HepG2 (cell line): ENCODE measurements at regions not wholly inside any gene's neighbourhood (a gene's known extent, or its start where the extent isn't known, plus 50 kb on each side); places are given as distances from the start of the nearest gene placed in this dataset.

Experiments
- ATAC-seq: fragments of 200-7000 bp; cut with Tn5 transposase; 3 replicates; pipeline ENCODE4 v1.9.1; 2020; ENCODE audit warnings: mild to moderate bottlenecking, moderate library complexity
- BruUV-seq: library from RNA; stranded (reverse); fragments of 400-500 nt; replicated peaks from 2 replicates; lab custom pipeline; 2021; lab: Mats Ljungman, UMichigan
- CTCF ChIA-PET: fragments of 300-600 bp; formaldehyde crosslinking; extraction: SDS; loops from one replicate; lab custom pipeline; 2021; ENCODE audit warnings: low total read pairs, inconsistent platforms, low intra/inter-chr PET ratio; lab: Yijun Ruan, JAX
- POLR2A ChIA-PET: fragments of 350-600 bp; sonication (Branson Sonifier 250); formaldehyde crosslinking; loops from one replicate; lab custom pipeline; 2020; ENCODE audit warnings: antibody characterized with exemption, inconsistent platforms; lab: Yijun Ruan, JAX
- DNase-seq: peaks from one replicate; pipeline ENCODE4 v3.0.0-alpha.2; 2015; ENCODE audit warnings: low spot score
- FAIRE-seq: peaks from 3 replicates; lab custom pipeline; 2011; peaks lifted over from hg19 to GRCh38; lab: Jason Lieb, UNC
- H2AFZ ChIP-seq: one replicate; pipeline ENCODE4 v1.6.1; 2011; ENCODE audit warnings: low read length, inconsistent platforms
- H3K27ac ChIP-seq: fragments of 300-600 bp; 3 replicates; pipeline ENCODE4 v1.8.0; 2011; ENCODE audit warnings: mixed run types, mild to moderate bottlenecking, mixed read lengths, low read length, inconsistent platforms; ENCODE audit not compliant: insufficient read depth; ENCODE audit errors: extremely low read length
- H3K27me3 ChIP-seq, 2 experiments: fragments of 200-600 bp in 1 of 2; 2 replicates in 1 of 2; 3 replicates in 1 of 2; pipeline versions ENCODE4 v1.6.0 to v1.8.0; 2011; ENCODE audit warnings: low read length in 2 of 2, mild to moderate bottlenecking in 2 of 2, moderate library complexity in 2 of 2, inconsistent platforms in 1 of 2; ENCODE audit not compliant: insufficient read depth in 2 of 2, control insufficient read depth in 1 of 2
- H3K36me3 ChIP-seq, 2 experiments: fragments of 200-600 bp in 1 of 2; replicated peaks in 1 of 2; 2 replicates in 1 of 2; 3 replicates in 1 of 2; pipeline versions ENCODE4 v1.5.1 to v1.8.0; 2011; ENCODE audit warnings: low read length in 2 of 2, inconsistent platforms in 1 of 2; ENCODE audit not compliant: insufficient read depth in 2 of 2, control insufficient read depth in 1 of 2
- H3K4me1 ChIP-seq: 2 replicates; pipeline ENCODE4 v1.5.1; 2012; ENCODE audit warnings: low read length, inconsistent platforms; ENCODE audit not compliant: insufficient read depth
- H3K4me2 ChIP-seq: 2 replicates; pipeline ENCODE4 v1.6.0; 2011; ENCODE audit warnings: low read depth, low read length, inconsistent platforms
- H3K4me3 ChIP-seq, 3 experiments: fragments of 200-600 bp in 1 of 3; sonication (generic), shearing (Covaris generic) in 1 of 3; replicated peaks in 1 of 3; 2 replicates each; pipeline ENCODE4 v1.5.1; 2011 to 2016; ENCODE audit warnings: low read length in 3 of 3, inconsistent platforms in 2 of 3, low read depth in 2 of 3, mild to moderate bottlenecking in 2 of 3, control low read depth in 1 of 3, mixed read lengths in 1 of 3; ENCODE audit not compliant: insufficient read depth in 1 of 3
- H3K79me2 ChIP-seq: one replicate; pipeline ENCODE4 v1.6.1; 2011; ENCODE audit warnings: low read length, inconsistent platforms; ENCODE audit not compliant: insufficient read depth
- H3K9ac ChIP-seq: 2 replicates; pipeline ENCODE4 v1.6.0; 2011; ENCODE audit warnings: mild to moderate bottlenecking, low read depth, low read length, inconsistent platforms; ENCODE audit not compliant: insufficient read depth
- H3K9me3 ChIP-seq: 2 replicates; pipeline ENCODE4 v1.5.1; 2012; ENCODE audit warnings: mild to moderate bottlenecking, low read length
- H4K20me1 ChIP-seq: 2 replicates; pipeline ENCODE4 v1.6.0; 2011; ENCODE audit warnings: inconsistent platforms, mild to moderate bottlenecking, low read length, moderate library complexity; ENCODE audit not compliant: insufficient read depth
- ARNT ChIP-seq: fragments of 450-650 bp; IDR thresholded peaks from 2 replicates; pipeline ENCODE4 v1.6.1; 2017
- CBFB ChIP-seq: sonication (generic); formaldehyde crosslinking; IDR thresholded peaks from 2 replicates; pipeline ENCODE4 v1.4.0; 2020; ENCODE audit warnings: missing genetic modification reagents
- CCDC6 ChIP-seq: sonication (generic); formaldehyde crosslinking; IDR thresholded peaks from 2 replicates; pipeline ENCODE4 v1.8.1; 2022; ENCODE audit warnings: mild to moderate bottlenecking, missing genetic modification reagents, moderate library complexity
- CEBPB ChIP-seq: IDR thresholded peaks from 2 replicates; pipeline ENCODE4 v1.6.1; 2011; ENCODE audit warnings: low read depth, low read length, improper control_type of control experiment, borderline replicate concordance
- DRAP1 ChIP-seq: IDR thresholded peaks from 2 replicates; pipeline ENCODE4 v1.6.1; 2016; ENCODE audit warnings: missing genetic modification reagents, missing compliant biosample characterization
- HMGXB4 ChIP-seq, 2 experiments: sonication (generic) in 1 of 2; formaldehyde crosslinking in 1 of 2; IDR thresholded peaks; 2 replicates each; pipeline versions ENCODE4 v1.4.0 to v1.6.1; 2018 to 2020; ENCODE audit warnings: missing genetic modification reagents in 2 of 2, borderline replicate concordance in 1 of 2, low read depth in 1 of 2, mild to moderate bottlenecking in 1 of 2, missing biosample characterization in 1 of 2
- SMAD1 ChIP-seq: sonication (generic); formaldehyde crosslinking; IDR thresholded peaks from 2 replicates; pipeline ENCODE4 v1.4.0; 2020; ENCODE audit warnings: missing genetic modification reagents, low read depth, mild to moderate bottlenecking, borderline replicate concordance
- U2AF1 ChIP-seq: fragments of 200-400 bp; formaldehyde crosslinking; optimal IDR thresholded peaks from 2 replicates; pipeline ENCODE3; 2017; ENCODE audit warnings: mild to moderate bottlenecking, low read depth, low read length
- U2AF2 ChIP-seq: fragments of 200-400 bp; formaldehyde crosslinking; IDR thresholded peaks from 2 replicates; pipeline ENCODE4 v1.6.1; 2017; ENCODE audit warnings: low read depth, mild to moderate bottlenecking, low read length
- ZFYVE20 ChIP-seq: sonication (generic); formaldehyde crosslinking; IDR thresholded peaks from 2 replicates; pipeline ENCODE4 v1.8.0; 2023; ENCODE audit warnings: low read depth, mild to moderate bottlenecking, moderate library complexity, missing genetic modification reagents, borderline replicate concordance
- ZNF543 ChIP-seq: sonication (generic); formaldehyde crosslinking; IDR thresholded peaks from 2 replicates; pipeline ENCODE4 v1.4.0; 2020; ENCODE audit warnings: mild to moderate bottlenecking, missing genetic modification reagents
- ZSCAN30 ChIP-seq: sonication (generic); formaldehyde crosslinking; IDR thresholded peaks from 2 replicates; pipeline ENCODE4 v1.5.0; 2020; ENCODE audit warnings: mild to moderate bottlenecking, missing genetic modification reagents
- WGBS: methylation state at CpG from one replicate; pipeline ENCODE4 v1.1.6; 2017; ENCODE audit warnings: low lambda C conversion rate; 5-methylcytosine and 5-hydroxymethylcytosine counted together
- in situ Hi-C: cut with HindIII; loops from 2 replicates; pipeline ENCODE4 v1.10.0; 2017; ENCODE audit warnings: low pct_unique_long_range_greater_than_20kb; ENCODE audit not compliant: extremely low pct_ligation_motif_present
- intact Hi-C: fragments of 100-400 bp; cut with micrococcal nuclease; formaldehyde crosslinking; loops from one replicate; pipeline ENCODE4 v1.10.0; 2022; ENCODE audit not compliant: unreplicated experiment
- TF ChIP-seq, protein P1 (sequence below): sonication (generic); formaldehyde crosslinking; IDR thresholded peaks from 2 replicates; pipeline ENCODE4 v1.4.0; 2020; ENCODE audit warnings: missing genetic modification reagents
- TF ChIP-seq, protein P2 (sequence below): sonication (generic); formaldehyde crosslinking; IDR thresholded peaks from 2 replicates; pipeline ENCODE4 v1.5.0; 2020; ENCODE audit warnings: missing genetic modification reagents

GRCh38 chr6:19749722-19750121 lies 87.4 kb upstream of the ID4 start:
- H3K27me3 ChIP-seq = 0 out of 5 replicates have a peak, but pooled peaks cover 0 to 4% of the 10 kb centered on the region in 2 experiments
- POLR2A ChIA-PET = no interaction called here
- in situ Hi-C loops = no loop called here
- H4K20me1 ChIP-seq = no peaks in the 10 kb centered on the region
- intact Hi-C loops = no loop called here
- CTCF ChIA-PET = no interaction called here
- TF ChIP-seq CEBPB (peak; percentile 58), U2AF2 (no peak)
- H3K9me3 ChIP-seq = no peaks in the 10 kb centered on the region
- no peak overlapping the region for H3K4me2 ChIP-seq
- H3K79me2 ChIP-seq = no peaks in the 10 kb centered on the region
- FAIRE-seq (no peak), ATAC-seq (no peak), DNase-seq (no peak)
- H3K27ac ChIP-seq = no peak overlapping the region
- WGBS = 49% methylated on average over 7 of the region's 7 CpGs
- no TSS peak for BruUV-seq
- H2AFZ ChIP-seq = no peak overlapping the region
- H3K9ac ChIP-seq = no peak overlapping the region
- 0 out of 2 replicates have a peak, but pooled peaks cover 5% of the 10 kb centered on the region for H3K4me1 ChIP-seq
- H3K4me3 ChIP-seq = no peak overlapping the region
- no peaks in the 10 kb centered on the region for H3K36me3 ChIP-seq

GRCh38 chr6:19752746-19753145 lies 84.4 kb upstream of the ID4 start:
- no peak overlapping the region for H3K27ac ChIP-seq
- no peaks in the 10 kb centered on the region for H3K36me3 ChIP-seq
- intact Hi-C loops (no loop called here), in situ Hi-C loops (no loop called here)
- 0 out of 5 replicates have a peak, but pooled peaks cover 0 to 4% of the 10 kb centered on the region in 2 experiments for H3K27me3 ChIP-seq
- no peak overlapping the region for H3K4me2 ChIP-seq
- DNase-seq (no peak), FAIRE-seq (no peak), ATAC-seq (no peak)
- ChIA-PET POLR2A (no interaction called here), CTCF (no interaction called here)
- H3K4me1 ChIP-seq = peaks cover 17% of the 10 kb centered on the region
- no peaks in the 10 kb centered on the region for H3K79me2 ChIP-seq
- H3K9me3 ChIP-seq = no peaks in the 10 kb centered on the region
- no peak overlapping the region for H2AFZ ChIP-seq
- H3K9ac ChIP-seq = no peak overlapping the region
- no TSS peak for BruUV-seq
- 15% methylated on average over 2 of the region's 2 CpGs for WGBS
- no peaks in the 10 kb centered on the region for H4K20me1 ChIP-seq
- no peak overlapping the region for H3K4me3 ChIP-seq
- TF ChIP-seq ZSCAN30 (CRISPR knock-in tag) (no peak), DRAP1 (CRISPR knock-in tag) (no peak), ZFYVE20 (no peak), CCDC6 (no peak), HMGXB4 (CRISPR knock-in tag; IDR thresholded peaks at IDR 0.05; ENCODE audit: borderline replicate concordance in 1 of 2, low read depth in 1 of 2) (no peak), ZNF543 (CRISPR knock-in tag) (no peak), U2AF1 (no peak), ARNT (no peak), SMAD1 (no peak), CBFB (CRISPR knock-in tag) (no peak)
- TF ChIP-seq, protein P1, sequence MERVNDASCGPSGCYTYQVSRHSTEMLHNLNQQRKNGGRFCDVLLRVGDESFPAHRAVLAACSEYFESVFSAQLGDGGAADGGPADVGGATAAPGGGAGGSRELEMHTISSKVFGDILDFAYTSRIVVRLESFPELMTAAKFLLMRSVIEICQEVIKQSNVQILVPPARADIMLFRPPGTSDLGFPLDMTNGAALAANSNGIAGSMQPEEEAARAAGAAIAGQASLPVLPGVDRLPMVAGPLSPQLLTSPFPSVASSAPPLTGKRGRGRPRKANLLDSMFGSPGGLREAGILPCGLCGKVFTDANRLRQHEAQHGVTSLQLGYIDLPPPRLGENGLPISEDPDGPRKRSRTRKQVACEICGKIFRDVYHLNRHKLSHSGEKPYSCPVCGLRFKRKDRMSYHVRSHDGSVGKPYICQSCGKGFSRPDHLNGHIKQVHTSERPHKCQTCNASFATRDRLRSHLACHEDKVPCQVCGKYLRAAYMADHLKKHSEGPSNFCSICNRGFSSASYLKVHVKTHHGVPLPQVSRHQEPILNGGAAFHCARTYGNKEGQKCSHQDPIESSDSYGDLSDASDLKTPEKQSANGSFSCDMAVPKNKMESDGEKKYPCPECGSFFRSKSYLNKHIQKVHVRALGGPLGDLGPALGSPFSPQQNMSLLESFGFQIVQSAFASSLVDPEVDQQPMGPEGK = no peak
- TF ChIP-seq, protein P2, sequence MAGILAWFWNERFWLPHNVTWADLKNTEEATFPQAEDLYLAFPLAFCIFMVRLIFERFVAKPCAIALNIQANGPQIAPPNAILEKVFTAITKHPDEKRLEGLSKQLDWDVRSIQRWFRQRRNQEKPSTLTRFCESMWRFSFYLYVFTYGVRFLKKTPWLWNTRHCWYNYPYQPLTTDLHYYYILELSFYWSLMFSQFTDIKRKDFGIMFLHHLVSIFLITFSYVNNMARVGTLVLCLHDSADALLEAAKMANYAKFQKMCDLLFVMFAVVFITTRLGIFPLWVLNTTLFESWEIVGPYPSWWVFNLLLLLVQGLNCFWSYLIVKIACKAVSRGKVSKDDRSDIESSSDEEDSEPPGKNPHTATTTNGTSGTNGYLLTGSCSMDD = no peak
